ENCODE measurements at regions not wholly inside any gene's neighbourhood (a gene's known extent, or its start where the extent isn't known, plus 50 kb on each side); places are given as distances from the start of the nearest gene placed in this dataset.

DNA sequence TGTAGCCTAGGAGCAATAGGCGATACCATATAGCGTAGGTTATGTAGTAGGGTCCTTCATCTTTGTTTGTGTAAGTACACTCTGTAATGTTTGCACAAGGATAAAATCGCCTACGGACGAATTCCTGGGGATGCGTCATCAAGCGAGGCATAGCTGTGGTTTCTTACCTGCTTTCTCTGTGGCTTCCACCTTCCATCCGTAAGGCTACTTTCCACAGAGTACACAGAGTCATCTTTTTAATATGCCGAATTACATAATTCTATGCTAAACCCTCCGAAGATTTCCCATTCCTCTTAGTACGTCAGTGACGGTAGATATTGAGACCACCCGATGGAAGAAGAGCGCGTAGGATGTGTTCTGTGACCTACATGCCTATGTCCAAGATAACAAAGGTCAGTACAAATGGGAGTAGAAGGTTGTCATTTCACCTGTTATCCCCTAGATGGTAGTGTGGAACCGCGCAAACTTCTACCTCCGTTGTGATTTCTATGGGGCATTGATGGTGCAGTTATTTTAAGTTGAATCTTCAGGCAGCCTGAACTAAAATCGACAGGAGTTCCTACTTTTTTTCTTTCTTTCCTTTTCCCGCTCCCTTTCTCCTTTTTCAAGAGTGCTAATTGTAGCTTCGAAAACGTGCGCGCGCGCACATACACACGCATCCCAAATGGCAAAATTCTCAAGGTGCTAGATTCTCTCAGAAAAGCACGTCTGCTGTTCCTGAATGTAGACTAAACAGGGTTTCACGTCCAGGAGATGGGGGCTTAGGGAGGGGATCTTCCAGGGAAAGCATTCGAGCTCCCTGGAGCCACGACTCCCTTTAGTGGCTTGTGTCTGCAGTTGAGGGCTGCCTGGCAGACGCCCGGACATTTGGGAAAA is 111.7 kb upstream of the MBL2 start:
- Histone ChIP-seq H3K4me1 (ENCODE audit: control extremely low read depth in 1 of 4, control insufficient read depth in 4 of 4, insufficient read depth in 4 of 4, low read length in 3 of 4) (no peaks in the 10 kb centered on the region), H3K36me3 (ENCODE audit: control insufficient read depth in 4 of 4, insufficient read depth in 4 of 4, low read length in 3 of 4) (no peaks in the 10 kb centered on the region), H3K4me3 (ENCODE audit: control insufficient read depth in 1 of 7, extremely low read depth in 1 of 7, insufficient read depth in 4 of 7, low read depth in 2 of 7, low read length in 6 of 7) (no peak overlapping the region), H3K27me3 (replicated peaks in 2 of 5; ENCODE audit: control insufficient read depth in 4 of 5, insufficient read depth in 5 of 5, low read length in 4 of 5) (peaks cover 0 to 2% (median 0%) of the 10 kb centered on the region in 5 experiments), H3K27ac (ENCODE audit: insufficient read depth in 1 of 2, low read depth in 1 of 2, low read length in 2 of 2, poor library complexity in 1 of 2, severe bottlenecking in 2 of 2) (no peak overlapping the region), H3K9me3 (ENCODE audit: control extremely low read depth in 1 of 5, control insufficient read depth in 4 of 5, insufficient read depth in 2 of 5, low read depth in 1 of 5, low read length in 4 of 5) (no peaks in the 10 kb centered on the region)
- CTCF ChIA-PET = interaction anchor here (0.6 to 1.6 kb wide), 6 partner anchors 8 to 1518 kb away, joined by 3 to 6 read pairs (median 3); no protein-coding TSS in a partner anchor
- peak; percentile 46 to 72 (median 68) for DNase-seq
- WGBS (ENCODE audit: insufficient coverage) = 48% methylated on average over 22 of the region's 33 CpGs
- POLR2A ChIA-PET = no interaction called here

DNA sequence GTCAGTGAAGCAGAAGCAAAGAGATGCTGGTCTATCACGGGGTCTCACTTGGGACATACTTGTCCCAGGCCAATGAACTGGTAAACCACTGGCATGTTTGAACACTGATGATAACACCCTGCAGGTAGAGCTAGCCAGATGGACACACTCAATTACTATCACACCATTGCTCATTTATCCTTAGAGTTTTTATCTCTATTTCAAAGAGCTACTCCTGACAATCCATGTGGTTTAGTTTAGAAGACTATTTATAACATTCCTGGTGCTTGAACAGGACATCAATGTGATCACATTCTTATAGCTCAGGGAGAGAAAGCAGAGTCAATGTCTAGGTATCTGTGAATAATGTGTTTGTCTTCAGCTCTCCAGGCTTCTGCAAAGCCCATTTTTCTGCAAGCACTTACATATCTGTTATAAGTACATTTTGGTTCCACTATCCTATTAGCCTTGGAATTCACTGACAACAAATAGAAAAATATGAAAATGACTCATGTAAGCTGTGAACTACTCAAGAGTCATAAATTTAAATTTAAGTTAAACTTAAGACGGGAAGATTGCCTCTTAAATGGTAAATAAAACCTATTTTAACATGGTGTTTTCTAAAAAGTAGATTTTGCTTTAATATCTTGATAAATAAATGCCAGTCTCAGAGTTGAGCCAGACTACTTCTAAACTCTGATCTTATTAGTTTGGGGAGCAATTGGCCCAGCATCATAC is 106.7 kb upstream of the MBL2 start:
- Histone ChIP-seq H3K36me3 (ENCODE audit: control insufficient read depth in 4 of 4, insufficient read depth in 4 of 4, low read length in 3 of 4) (no peaks in the 10 kb centered on the region), H3K4me1 (ENCODE audit: control extremely low read depth in 1 of 4, control insufficient read depth in 4 of 4, insufficient read depth in 4 of 4, low read length in 3 of 4) (no peaks in the 10 kb centered on the region), H3K27me3 (replicated peaks in 2 of 5; ENCODE audit: control insufficient read depth in 4 of 5, insufficient read depth in 5 of 5, low read length in 4 of 5) (no peaks in the 10 kb centered on the region), H3K4me3 (ENCODE audit: control insufficient read depth in 1 of 7, extremely low read depth in 1 of 7, insufficient read depth in 4 of 7, low read depth in 2 of 7, low read length in 6 of 7) (no peak overlapping the region), H3K27ac (ENCODE audit: insufficient read depth in 1 of 2, low read depth in 1 of 2, low read length in 2 of 2, poor library complexity in 1 of 2, severe bottlenecking in 2 of 2) (no peak overlapping the region), H3K9me3 (ENCODE audit: control extremely low read depth in 1 of 5, control insufficient read depth in 4 of 5, insufficient read depth in 2 of 5, low read depth in 1 of 5, low read length in 4 of 5) (no peaks in the 10 kb centered on the region)
- no peak for DNase-seq
- ChIA-PET POLR2A (no interaction called here), CTCF (no interaction called here)
- WGBS (ENCODE audit: insufficient coverage) = 100% methylated on average over 1 of the region's 2 CpGs

DNA sequence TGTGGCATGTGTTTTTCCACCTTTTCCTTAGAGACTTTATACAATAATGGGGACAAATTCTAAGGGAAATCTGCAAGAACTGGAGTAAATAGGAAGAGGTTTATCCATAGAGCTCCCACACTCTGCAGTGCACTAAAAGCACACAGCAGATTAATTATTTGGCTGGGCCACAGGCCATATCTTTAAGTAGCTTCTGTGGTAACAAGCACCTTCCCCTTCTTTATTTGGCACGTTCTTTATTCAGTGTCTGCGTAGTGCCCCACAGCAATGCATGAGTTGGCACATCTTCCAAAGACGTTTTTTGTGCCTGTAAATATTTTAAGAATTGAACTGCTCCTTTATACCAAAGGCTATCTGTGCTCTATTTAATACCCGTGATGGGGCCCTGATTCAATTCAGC is 104.9 kb upstream of the MBL2 start:
- no peaks in the 10 kb centered on the region for H3K36me3 ChIP-seq (ENCODE audit: control insufficient read depth in 4 of 4, insufficient read depth in 4 of 4, low read length in 3 of 4)
- no peaks in the 10 kb centered on the region for H3K27me3 ChIP-seq (replicated peaks in 2 of 5; ENCODE audit: control insufficient read depth in 4 of 5, insufficient read depth in 5 of 5, low read length in 4 of 5)
- ChIA-PET POLR2A (interaction anchor here (0.6 kb wide), 1 partner anchor 1036 kb away, joined by 3 read pairs; no protein-coding TSS in a partner anchor), CTCF (no interaction called here)
- no peak overlapping the region for H3K4me3 ChIP-seq (ENCODE audit: control insufficient read depth in 1 of 7, extremely low read depth in 1 of 7, insufficient read depth in 4 of 7, low read depth in 2 of 7, low read length in 6 of 7)
- peak; percentile 28 to 77 (median 60) for DNase-seq
- no peaks in the 10 kb centered on the region for H3K4me1 ChIP-seq (ENCODE audit: control extremely low read depth in 1 of 4, control insufficient read depth in 4 of 4, insufficient read depth in 4 of 4, low read length in 3 of 4)
- H3K27ac ChIP-seq (ENCODE audit: insufficient read depth in 1 of 2, low read depth in 1 of 2, low read length in 2 of 2, poor library complexity in 1 of 2, severe bottlenecking in 2 of 2) = no peak overlapping the region
- H3K9me3 ChIP-seq (ENCODE audit: control extremely low read depth in 1 of 5, control insufficient read depth in 4 of 5, insufficient read depth in 2 of 5, low read depth in 1 of 5, low read length in 4 of 5) = no peaks in the 10 kb centered on the region
- WGBS (ENCODE audit: insufficient coverage) = 0% methylated on average over 1 of the region's 4 CpGs

DNA sequence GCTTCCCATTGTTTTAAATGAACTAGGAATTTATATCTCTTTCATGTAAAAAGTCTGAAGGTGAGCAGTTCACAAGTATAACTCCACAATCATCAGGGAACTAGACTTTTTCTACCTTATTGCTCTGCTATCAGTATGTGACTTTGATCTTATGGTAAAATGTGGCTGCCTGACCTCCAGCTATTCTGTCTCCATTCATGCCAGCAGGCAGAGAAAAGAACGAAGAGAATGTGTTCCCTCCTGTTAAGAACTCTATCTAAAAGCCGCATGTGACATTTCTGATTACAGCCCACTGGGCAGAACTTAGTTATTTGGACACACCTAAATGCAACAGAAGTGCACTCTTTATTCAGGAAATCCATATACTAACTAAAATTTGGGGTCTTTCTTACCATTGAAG is 102.8 kb upstream of the MBL2 start:
- CTCF ChIA-PET = interaction anchor here (1.6 kb wide), 1 partner anchor 9 kb away, joined by 6 read pairs; no protein-coding TSS in a partner anchor
- no peaks in the 10 kb centered on the region for H3K36me3 ChIP-seq (ENCODE audit: control insufficient read depth in 4 of 4, insufficient read depth in 4 of 4, low read length in 3 of 4)

DNA sequence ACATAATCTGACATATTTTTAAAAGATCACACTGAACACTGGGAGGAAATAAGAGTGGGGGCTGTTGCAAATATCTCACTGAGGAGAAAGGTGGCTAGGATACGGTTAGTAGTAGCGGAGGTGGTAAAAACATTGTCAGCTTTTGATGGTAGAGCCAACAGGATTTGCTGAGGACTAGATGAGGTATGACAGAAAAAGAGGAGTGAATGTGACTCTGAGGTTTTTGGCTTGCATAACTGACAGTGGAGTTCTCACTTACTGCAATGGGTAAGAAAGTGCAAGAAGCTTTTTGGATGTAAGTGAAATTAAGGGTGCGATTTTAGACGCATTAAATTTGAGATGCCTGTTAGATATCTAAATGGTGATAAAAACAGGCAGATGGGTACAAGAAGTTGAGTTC is 102.0 kb upstream of the MBL2 start:
- H3K36me3 ChIP-seq (ENCODE audit: control insufficient read depth in 4 of 4, insufficient read depth in 4 of 4, low read length in 3 of 4) = no peaks in the 10 kb centered on the region
- CTCF ChIA-PET = no interaction called here
- H3K27ac ChIP-seq (ENCODE audit: insufficient read depth in 1 of 2, low read depth in 1 of 2, low read length in 2 of 2, poor library complexity in 1 of 2, severe bottlenecking in 2 of 2) = no peak overlapping the region
- no peak for DNase-seq
- POLR2A ChIA-PET = no interaction called here
- H3K27me3 ChIP-seq (replicated peaks in 2 of 5; ENCODE audit: control insufficient read depth in 4 of 5, insufficient read depth in 5 of 5, low read length in 4 of 5) = no peaks in the 10 kb centered on the region
- H3K4me3 ChIP-seq (ENCODE audit: control insufficient read depth in 1 of 7, extremely low read depth in 1 of 7, insufficient read depth in 4 of 7, low read depth in 2 of 7, low read length in 6 of 7) = no peak overlapping the region
- 85% methylated on average over 4 of the region's 4 CpGs for WGBS (ENCODE audit: insufficient coverage)
- H3K9me3 ChIP-seq (ENCODE audit: control extremely low read depth in 1 of 5, control insufficient read depth in 4 of 5, insufficient read depth in 2 of 5, low read depth in 1 of 5, low read length in 4 of 5) = no peaks in the 10 kb centered on the region
- H3K4me1 ChIP-seq (ENCODE audit: control extremely low read depth in 1 of 4, control insufficient read depth in 4 of 4, insufficient read depth in 4 of 4, low read length in 3 of 4) = no peaks in the 10 kb centered on the region

More for the DNA sequence above, 102.8 kb upstream of the MBL2 start:
- Histone ChIP-seq H3K27me3 (replicated peaks in 2 of 5; ENCODE audit: control insufficient read depth in 4 of 5, insufficient read depth in 5 of 5, low read length in 4 of 5) (no peaks in the 10 kb centered on the region), H3K9me3 (ENCODE audit: control extremely low read depth in 1 of 5, control insufficient read depth in 4 of 5, insufficient read depth in 2 of 5, low read depth in 1 of 5, low read length in 4 of 5) (no peaks in the 10 kb centered on the region), H3K27ac (ENCODE audit: insufficient read depth in 1 of 2, low read depth in 1 of 2, low read length in 2 of 2, poor library complexity in 1 of 2, severe bottlenecking in 2 of 2) (no peak overlapping the region), H3K4me3 (ENCODE audit: control insufficient read depth in 1 of 7, extremely low read depth in 1 of 7, insufficient read depth in 4 of 7, low read depth in 2 of 7, low read length in 6 of 7) (no peak overlapping the region), H3K4me1 (ENCODE audit: control extremely low read depth in 1 of 4, control insufficient read depth in 4 of 4, insufficient read depth in 4 of 4, low read length in 3 of 4) (no peaks in the 10 kb centered on the region)
- no peak for DNase-seq
- POLR2A ChIA-PET = no interaction called here
- 92% methylated on average over 2 of the region's 2 CpGs for WGBS (ENCODE audit: insufficient coverage)

DNA sequence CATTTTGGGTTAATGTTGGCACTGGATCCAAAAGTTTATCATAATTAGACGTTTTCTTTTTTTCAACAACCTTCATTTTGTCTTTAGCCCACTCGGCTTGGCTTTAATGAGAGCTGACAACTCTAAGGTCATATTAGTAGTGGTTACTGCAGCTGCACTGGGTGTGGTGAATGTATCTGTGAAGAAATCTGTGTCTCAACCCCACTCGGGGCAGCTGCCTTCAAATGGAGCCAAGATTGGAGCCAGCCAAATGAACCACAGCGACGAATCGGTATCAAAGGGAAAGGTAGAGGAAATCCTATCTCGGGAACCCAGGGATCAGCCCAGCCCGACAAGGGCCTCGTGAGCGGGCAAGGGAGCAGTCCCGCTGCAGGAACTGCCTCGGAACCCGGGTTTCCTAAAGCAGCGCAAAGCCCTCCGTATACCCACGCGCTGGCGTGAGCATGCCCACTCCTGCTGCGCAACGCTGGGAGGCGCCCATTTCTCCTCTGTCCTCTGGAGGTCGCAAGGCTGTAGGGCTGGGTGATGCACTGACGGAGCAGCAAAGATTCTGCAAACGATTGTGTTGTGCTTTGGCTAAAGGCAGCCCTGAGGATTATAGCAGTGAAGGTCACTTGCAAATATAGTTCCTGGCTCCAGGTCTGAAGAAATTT is 98.7 kb upstream of the MBL2 start:
- 91% methylated on average over 19 of the region's 24 CpGs for WGBS (ENCODE audit: insufficient coverage)
- H3K27me3 ChIP-seq (replicated peaks in 2 of 5; ENCODE audit: control insufficient read depth in 4 of 5, insufficient read depth in 5 of 5, low read length in 4 of 5) = no peaks in the 10 kb centered on the region
- DNase-seq = no peak
- H3K36me3 ChIP-seq (ENCODE audit: control insufficient read depth in 4 of 4, insufficient read depth in 4 of 4, low read length in 3 of 4) = no peaks in the 10 kb centered on the region
- CTCF ChIA-PET = no interaction called here
- no peaks in the 10 kb centered on the region for H3K4me1 ChIP-seq (ENCODE audit: control extremely low read depth in 1 of 4, control insufficient read depth in 4 of 4, insufficient read depth in 4 of 4, low read length in 3 of 4)
- H3K9me3 ChIP-seq (ENCODE audit: control extremely low read depth in 1 of 5, control insufficient read depth in 4 of 5, insufficient read depth in 2 of 5, low read depth in 1 of 5, low read length in 4 of 5) = peaks cover 0 to 9% (median 3%) of the 10 kb centered on the region in 5 experiments
- no peak overlapping the region for H3K4me3 ChIP-seq (ENCODE audit: control insufficient read depth in 1 of 7, extremely low read depth in 1 of 7, insufficient read depth in 4 of 7, low read depth in 2 of 7, low read length in 6 of 7)
- POLR2A ChIA-PET = no interaction called here
- H3K27ac ChIP-seq (ENCODE audit: insufficient read depth in 1 of 2, low read depth in 1 of 2, low read length in 2 of 2, poor library complexity in 1 of 2, severe bottlenecking in 2 of 2) = no peak overlapping the region

DNA sequence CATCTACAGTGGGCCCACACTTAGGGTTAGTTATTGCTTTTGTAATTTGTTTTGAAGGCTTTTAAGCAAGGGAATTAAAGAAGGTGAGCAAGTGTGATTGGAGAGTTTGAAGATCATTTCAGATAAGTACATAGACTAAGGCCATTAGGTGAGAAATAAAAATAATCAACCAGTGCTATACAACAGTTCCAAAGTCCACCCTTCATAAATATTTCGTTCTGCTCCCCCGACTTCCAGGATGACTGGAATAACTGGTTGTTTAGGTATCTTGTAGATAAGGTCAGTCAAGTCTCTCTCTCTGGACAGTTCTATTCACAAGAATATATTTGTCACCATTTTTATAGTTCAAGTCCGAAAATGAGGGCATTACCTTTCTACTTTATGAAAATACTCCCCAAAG is 98.0 kb upstream of the MBL2 start:
- H3K27ac ChIP-seq (ENCODE audit: insufficient read depth in 1 of 2, low read depth in 1 of 2, low read length in 2 of 2, poor library complexity in 1 of 2, severe bottlenecking in 2 of 2) = no peak overlapping the region
- ChIA-PET POLR2A (no interaction called here), CTCF (no interaction called here)
- peaks cover 0 to 9% (median 3%) of the 10 kb centered on the region in 5 experiments for H3K9me3 ChIP-seq (ENCODE audit: control extremely low read depth in 1 of 5, control insufficient read depth in 4 of 5, insufficient read depth in 2 of 5, low read depth in 1 of 5, low read length in 4 of 5)
- no peak for DNase-seq
- no peaks in the 10 kb centered on the region for H3K27me3 ChIP-seq (replicated peaks in 2 of 5; ENCODE audit: control insufficient read depth in 4 of 5, insufficient read depth in 5 of 5, low read length in 4 of 5)
- WGBS (ENCODE audit: insufficient coverage) = 60% methylated on average over 1 of the region's 3 CpGs
- H3K4me1 ChIP-seq (ENCODE audit: control extremely low read depth in 1 of 4, control insufficient read depth in 4 of 4, insufficient read depth in 4 of 4, low read length in 3 of 4) = no peaks in the 10 kb centered on the region
- H3K4me3 ChIP-seq (ENCODE audit: control insufficient read depth in 1 of 7, extremely low read depth in 1 of 7, insufficient read depth in 4 of 7, low read depth in 2 of 7, low read length in 6 of 7) = no peak overlapping the region
- no peaks in the 10 kb centered on the region for H3K36me3 ChIP-seq (ENCODE audit: control insufficient read depth in 4 of 4, insufficient read depth in 4 of 4, low read length in 3 of 4)

Data from common myeloid progenitor, CD34-positive (primary cell).